GM21360 (cell line): ENCODE measurements at regions not wholly inside any gene's neighbourhood (a gene's known extent, or its start where the extent isn't known, plus 50 kb on each side); places are given as distances from the start of the nearest gene placed in this dataset.

ENCODE experiments used
- ATAC-seq: cut with Tn5 transposase; IDR thresholded peaks from one replicate; pipeline ENCODE4 v1.9.1; 2021; ENCODE audit warnings: mild to moderate bottlenecking, moderate library complexity; ENCODE audit not compliant: unreplicated experiment

DNA sequence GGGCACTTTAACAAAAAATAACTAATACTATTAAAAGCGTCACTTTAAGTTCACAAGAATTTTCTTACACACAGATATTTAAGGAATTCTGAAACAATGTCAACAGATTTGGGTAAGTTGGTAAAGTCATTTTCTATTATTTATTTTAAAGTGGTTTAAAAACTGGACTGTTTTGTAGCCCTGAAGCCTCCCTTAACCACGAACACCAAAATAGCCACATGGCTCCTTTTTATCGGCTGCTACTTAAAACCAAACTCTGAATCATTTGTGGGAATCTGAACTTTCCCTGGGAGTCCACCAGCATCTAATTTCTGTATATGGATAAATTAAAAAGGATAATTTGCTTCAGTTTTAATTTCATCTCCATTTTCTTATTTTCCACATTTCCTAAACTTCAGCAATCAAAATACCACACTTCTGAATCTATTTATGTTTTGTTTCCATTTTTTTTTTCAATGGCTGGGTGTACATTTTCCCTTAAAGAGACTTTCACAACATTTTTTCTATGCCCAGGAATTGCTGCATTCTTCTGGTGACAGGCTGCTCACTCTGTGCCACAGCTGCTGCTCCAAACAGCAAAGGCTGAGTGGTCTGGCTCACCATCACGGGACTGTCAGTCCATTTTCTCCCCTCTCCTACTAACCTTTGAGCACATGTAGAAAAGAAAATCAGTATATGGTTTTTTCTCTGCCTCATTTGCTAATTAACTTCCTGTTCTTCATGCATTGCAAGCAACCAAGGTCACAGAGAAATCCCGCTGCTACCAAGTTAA is 255.5 kb upstream of the KCNJ16 start:
- ATAC-seq, result no peak

DNA sequence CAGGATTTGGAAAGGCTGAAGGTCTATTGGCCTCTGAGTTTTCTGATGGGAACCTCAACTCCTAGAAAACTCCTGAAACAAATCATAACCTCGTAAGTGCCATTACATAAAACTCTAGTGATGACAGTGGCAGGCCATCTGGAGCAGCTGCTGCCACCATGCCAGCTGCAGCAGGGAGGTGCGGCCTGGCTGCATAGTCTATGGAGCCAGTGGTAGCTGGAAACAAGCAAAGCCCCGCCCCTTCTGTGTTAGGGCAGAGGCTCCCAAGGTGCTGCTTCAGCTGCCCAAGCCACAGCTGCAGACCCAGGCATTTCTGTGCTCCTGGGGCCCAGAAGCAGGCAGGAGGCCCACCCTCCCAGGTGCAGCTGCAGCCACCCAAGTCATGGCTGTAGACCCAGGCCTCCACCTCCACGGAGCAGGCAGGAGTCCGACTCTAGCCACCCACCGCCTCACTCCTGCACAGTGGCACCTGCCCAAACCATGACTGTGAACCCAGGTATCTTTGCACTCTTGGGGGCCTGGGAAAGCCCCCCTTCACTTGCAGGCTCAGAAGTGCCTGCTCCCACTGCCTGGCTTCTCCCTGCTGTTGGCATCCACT is 254.1 kb upstream of the KCNJ16 start:
- no peak for ATAC-seq

DNA sequence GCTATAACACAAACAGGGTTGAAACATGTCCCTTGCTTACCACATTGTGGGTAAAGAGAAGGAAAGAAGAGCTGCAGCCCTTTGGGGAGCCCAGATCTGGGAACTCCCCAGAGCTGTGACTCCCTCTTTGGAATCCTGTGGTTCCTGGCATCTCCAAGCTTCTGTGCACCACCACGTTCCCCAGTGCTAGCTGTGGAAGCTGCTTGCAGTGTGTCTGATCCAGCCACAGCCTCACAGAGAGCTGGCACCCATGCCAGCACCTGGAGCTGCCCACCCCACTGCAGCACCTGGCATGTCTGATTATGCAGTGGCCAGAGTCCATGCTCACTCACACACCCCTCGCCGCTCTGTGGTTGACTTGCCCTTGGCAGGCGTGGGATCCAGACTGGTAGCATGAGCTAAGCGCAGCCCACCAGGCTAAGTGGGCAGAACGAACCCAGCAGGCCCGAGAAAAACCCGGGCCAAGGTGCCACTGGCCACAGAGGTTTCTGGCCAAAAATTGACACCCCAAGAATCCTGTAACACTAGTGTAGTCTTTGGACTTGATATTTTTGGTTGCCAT is 252.6 kb upstream of the KCNJ16 start:
- ATAC-seq, result no peak

DNA sequence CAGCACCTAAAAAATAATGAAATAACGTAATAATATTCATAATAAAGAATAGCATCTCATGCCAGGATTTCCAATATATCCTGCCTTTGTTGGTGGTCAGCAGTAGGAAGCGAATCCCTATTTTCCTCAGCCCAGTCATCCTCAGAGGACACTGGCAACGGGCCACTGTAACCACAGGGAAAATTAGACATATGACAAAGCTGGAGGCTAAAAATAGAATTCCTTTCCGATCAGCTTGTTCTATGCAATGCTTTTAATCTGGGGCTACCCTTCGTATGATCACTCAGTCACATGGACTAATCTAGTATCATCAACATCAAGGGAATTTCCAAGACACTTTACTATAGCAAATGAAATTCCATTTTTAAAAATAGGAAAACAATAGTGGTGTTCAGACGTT is 246.9 kb upstream of the KCNJ16 start:
- no peak for ATAC-seq

DNA sequence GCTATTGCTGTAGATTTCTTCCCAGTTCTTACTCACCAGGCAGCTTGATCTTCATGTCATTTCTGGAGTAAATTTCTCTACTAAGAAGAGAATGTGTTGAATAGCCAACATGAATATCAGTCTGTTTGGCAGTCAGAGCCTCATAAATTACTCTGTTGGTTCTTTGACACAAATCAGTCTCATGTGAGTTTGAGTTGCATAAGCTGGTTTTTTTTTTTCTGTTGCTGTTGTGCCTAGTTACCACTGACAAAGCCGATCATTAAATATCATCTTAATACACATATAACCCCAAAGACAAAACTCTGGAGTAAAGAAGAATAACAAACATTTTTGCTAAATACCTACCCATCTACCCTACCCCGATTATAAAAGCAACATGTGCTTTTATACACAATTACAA is 240.5 kb upstream of the KCNJ16 start:
- ATAC-seq, result no peak

DNA sequence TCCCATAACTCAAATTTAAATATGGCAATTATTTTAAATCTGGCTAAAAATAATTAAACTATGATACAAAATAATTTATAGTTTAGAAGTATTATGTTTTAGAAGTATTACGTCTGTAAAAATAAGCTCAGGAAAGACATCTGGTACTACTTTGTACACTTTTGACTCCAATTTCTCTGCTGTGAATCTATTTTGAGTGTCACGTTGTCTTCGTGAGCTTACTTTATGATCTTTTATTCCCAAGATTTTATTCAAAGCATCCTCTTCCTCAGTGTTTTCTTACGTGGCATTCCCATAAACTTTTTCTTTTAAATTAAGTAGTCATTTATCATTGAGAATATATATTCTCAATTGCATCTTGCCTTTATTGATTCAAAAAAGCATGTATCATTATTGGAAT is 223.3 kb upstream of the KCNJ16 start:
- ATAC-seq, result no peak

DNA sequence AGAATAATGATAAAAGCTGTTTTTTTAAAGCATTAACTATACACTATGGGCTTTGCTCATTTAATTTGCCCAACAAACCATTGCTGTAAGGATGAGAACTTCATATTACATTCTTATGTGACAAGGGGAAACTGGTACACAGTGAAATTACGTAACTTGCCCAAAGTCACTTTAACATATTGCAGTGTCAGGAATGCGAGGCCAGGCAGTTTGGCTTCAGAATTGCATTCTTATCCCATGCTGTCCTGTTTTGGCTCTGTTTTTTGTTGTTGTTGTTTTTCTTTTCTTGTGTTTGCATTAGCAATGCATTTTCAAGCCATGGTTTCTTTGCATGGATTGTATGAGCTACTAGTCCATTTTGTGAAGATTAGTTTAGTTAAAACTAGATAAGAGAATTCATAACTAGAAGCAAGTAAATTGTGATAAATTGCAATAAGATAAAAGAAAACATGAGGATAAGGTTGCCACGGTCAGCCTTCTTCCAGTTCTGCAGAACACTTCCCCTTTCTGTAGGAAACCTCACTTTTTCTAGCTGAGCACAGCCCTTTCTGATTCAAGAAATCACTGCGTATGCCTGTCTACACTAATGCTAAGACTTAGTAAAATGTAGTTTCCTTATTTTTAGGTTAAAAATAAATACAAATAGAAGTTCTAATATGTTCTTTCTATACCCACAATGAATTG is 221.3 kb upstream of the KCNJ16 start:
- no peak for ATAC-seq

DNA sequence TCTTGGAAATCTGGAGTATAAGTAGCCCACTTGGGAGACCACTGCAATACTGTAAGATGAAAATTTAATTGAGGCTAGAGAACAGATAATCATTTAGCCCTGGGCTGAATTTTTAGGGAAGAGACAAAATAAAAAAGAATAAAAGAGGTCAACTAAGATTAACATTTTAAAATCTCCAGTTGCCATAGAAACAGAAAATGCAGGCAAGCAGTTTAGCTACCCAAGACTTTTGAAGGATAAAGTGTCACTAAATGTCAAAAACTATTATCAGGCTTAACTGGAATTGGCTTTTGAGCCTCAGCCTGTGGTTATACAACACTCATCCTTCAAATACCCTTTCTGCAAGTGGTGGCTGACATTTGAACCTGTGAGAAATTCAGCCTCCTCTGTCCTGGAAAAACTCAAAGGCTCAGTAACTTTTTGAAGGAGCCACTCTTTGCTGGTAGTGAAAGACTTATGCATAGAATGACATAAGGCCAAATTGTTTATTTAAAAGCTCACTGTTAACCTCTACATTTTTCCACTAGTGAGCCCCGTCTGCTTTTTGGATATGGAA is 220.7 kb upstream of the KCNJ16 start:
- no peak for ATAC-seq

DNA sequence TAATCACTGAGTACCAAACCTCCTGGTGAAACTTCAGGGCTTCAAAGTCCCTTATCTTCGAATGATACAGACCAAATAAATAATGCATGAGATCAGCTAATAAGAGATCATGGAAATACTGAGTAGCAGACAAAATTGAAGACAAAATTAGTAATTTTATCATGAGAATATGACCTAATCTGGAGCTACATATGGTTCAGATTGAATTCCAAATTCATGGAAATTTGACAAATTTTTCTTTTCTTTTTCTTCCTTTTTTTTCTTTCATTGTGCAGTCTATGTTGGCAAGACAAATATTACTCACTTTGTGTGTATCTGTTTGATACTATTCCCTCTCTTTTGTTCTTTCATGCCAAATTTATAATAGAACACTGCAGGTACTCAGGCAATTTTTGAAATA is 218.1 kb upstream of the KCNJ16 start:
- no peak for ATAC-seq

DNA sequence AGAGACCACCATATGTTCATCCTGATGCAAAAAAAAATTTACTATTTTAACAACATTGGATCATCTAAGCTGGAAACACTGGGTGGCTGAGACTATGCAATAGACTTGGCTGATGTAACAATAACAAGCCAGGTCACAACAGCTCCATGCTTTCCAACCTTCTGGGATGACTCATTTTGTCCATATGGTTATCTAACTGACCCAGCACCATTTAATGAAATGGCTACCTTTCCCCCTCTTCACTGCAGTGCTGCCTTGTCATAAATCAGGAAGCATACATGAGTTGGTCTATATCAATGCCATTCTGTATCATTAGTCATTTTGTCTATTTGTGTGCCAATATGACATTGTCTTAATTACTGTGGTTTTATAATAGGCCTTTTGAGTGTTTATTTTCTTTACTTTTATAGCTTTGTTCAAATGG is 217.6 kb upstream of the KCNJ16 start:
- no peak for ATAC-seq

DNA sequence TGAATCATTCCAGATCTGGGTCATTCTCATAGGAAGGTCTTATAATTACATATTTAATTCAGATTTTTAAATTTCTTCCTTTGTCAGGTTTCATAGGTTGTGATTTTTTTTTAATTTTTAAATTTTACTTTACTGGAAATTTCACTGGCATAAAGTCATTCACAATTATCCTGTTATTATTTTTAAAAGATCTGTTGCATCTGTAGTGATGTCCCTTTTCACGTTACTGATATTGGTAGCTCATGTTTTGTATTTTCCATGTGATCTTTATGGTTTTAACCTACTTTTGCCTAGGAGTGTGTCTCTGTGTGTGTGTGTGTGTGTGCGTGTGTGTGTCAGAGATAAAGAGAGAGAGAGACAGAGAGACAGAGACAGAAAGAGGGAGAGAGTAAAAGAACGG is 216.6 kb upstream of the KCNJ16 start:
- no peak for ATAC-seq

DNA sequence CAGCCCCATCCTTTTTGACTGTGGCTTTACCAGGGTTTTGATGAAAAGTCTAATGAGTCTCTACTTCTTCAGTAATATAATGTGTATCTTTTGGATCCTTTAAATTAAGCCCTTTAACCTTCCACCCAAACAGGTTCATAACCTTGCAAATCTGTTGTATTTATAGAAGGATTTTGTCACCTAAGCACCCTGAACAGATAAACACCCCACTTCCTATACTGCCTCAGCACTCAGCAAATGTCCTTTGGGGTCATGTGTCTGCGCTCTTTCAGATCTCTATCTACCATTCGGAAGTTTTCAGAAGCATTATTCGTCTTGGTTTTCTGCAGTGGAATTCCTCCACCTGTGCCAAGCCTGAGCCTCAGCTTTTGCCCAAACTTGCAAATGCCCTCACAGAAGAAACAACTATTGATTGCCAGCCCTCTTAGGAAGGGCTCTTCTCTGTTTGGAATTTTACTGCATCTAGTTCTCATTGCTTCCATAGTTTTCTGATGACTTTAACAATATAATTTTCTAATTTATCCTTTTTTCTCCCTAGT is 214.8 kb upstream of the KCNJ16 start:
- no peak for ATAC-seq

DNA sequence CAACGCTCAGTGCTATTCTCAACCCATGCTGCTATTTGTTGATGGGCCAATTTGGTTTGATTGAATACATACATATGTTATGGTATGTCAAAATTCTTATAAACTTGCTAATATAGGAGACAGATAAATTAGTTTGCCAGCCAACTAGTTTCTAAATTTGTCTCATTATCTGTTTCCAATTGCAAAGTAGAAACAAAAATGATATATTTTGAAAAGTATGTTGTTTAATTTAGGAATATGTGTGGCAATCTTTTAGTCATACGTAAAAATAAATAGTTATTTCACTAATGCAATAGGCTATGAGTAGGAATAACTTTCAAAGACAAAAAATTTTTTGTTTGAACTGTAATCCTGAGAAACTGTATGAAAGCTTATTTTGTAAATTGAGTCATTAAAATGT is 210.6 kb upstream of the KCNJ16 start:
- ATAC-seq, result no peak

DNA sequence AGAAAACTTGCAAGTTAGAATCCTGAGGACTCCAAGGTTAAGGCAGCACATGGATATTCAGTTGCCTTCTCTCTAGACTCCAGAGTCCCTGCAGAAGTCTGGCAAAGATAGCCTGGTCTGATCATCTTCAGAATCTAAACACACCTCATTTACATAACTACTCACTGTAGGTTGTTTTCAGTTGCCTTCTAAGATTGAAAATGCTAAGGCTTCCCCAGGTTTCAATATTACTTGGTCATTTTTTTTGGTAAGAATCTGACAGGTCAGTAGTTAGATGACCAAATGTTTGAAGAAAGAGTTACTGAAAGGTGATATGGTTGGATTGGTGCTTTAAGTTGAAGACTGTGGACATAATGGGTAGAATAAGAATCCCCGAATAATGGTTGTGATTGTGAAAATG is 205.4 kb upstream of the KCNJ16 start:
- ATAC-seq, result peak; percentile 83

DNA sequence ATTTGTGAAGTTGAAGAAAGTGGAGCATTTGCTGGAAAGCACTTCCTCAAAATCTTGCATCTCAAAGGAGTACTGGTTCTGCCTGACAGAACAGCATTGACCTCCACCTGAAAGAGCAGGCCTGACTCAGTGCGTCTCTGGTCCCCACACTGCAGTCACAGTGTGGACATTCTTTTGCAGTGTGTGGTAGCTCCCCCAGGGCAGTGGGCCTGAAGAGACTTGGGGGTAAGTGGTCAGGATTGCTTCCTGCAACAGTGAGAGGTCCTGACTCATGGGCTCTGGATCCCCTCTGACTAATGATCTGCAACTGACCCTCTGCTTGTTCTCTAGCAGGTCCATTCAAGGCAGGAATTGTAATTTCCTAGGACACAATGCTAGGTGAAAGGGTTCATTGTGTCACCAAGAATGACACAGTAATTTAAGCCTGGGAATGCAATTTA is 204.9 kb upstream of the KCNJ16 start:
- peak; percentile 60 for ATAC-seq

DNA sequence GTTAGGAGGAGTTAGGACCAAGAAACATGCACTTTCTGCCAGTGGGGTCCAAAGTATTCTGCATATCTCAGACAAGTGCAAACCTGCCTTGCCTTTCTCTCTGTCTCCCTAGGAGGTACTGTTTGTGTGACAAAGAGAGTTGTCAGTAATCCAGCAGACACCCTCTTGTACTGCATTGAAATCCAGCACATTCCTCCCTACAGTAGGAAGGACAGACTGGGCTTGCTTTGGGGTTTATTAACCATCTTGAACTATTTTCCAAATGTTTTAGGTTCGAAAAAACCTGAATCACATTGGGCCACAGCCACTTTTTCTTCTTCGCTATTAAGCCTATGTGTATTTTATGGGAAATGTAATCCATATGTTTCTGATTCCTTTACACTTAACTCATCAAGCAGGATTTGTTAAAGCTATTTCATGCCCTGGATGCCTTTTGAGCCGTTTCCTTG is 204.2 kb upstream of the KCNJ16 start:
- ATAC-seq, result no peak

DNA sequence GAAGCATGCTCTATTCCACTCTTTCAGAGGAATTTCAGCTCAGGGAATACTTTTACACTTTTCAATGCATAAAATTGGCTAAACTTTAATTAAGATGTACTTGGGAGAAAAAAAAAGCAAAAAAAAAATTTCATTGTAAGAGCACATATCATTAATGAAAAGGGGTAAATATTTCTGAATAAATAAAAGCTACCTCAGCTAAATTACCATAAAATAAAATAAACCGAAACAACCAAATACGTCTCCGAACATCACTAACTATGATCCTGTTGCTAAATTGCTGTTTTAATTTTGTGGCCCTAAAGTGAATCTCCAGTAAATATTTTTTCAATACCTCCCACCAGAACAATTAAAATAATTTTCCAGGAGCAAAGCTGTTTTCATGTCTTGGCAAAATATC is 203.7 kb upstream of the KCNJ16 start:
- ATAC-seq, result no peak

DNA sequence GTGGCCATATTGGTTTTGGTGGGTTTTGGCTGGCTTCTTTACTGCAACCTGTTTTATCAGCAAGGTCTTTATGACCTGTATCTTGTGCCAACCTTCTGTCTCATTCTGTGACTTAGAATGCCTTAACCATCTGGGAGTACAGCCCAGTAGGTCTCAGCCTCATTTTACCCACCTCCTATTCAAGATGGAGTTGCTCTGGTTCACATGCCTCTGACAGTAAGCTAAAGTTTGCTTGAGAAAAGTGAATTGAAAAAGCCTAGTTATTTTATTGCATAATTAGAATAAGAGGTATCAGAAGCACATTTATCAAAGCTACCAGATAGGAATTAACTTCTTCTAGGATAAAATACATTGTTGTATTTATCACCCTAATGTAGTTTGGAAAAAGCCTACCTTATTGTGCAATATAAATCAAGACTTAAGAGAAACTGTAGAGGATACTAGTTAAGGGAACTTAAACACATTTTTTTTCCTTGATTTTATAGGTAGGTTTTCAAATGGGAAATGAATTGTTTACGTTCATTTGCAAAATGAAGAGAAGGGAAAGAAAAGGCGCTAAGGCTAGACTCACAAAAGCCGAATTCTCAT is 202.3 kb upstream of the KCNJ16 start:
- no peak for ATAC-seq

DNA sequence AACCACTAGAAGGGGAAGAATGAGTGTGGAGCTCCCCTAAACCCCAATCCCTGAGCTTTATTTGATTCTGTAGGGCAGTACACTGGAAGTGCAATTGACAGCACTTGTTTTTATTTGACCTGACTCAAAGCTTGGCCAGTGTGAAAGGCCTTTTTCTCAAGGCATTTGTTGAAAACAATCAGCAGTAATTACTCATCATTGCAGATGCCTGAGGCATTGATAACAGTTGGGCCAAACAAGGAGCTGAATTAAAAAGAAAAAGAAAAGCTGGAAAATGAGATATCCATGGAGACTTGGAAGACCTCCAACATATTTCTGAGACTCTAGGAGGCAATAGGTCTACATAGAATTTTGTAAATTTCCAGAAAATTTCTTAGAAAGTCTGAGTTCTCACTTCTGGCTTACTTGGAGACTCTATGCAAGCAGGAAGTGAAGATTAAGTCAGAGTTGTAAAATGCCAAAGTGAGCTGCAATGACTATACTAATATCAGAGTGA is 200.8 kb upstream of the KCNJ16 start:
- no peak for ATAC-seq

DNA sequence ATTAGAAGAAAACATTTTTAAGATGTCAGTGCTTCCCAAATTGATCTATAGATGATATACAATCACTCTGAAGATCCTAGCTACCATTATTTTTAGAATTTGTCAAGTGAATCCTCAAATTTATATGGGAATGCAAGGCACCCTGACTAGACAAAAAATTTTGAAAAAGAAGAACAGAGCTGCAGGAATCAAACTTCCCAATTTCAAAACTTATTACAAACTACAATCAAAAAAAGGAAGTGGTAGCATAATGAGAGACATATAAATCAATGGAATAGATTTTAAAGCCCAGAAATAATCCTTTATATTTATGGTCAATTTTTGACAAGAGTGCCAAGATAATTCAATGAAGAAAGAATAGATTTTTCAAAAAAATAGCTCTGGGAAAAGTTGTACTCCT is 198.3 kb upstream of the KCNJ16 start:
- ATAC-seq, result no peak

DNA sequence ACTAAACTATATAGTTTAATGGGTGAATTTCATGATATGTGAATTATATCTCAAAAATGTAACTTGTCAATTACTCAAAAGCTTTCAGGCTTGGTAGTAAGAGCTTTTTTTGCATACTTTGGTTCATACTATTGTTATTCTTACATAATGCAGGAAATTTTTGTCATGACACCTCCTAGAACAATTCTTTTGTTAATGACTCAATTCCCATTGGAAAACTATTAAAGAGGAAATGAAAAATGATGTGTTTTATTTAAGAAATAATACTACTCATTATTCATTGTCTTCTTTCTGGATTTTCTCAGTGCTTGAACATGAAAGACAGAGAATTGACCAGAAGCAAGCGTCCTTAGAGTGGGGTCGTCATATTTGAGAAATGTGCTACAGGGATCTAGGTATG is 196.4 kb upstream of the KCNJ16 start:
- ATAC-seq, result no peak
